GM12864 (cell line): ENCODE measurements at regions not wholly inside any gene's neighbourhood (a gene's known extent, or its start where the extent isn't known, plus 50 kb on each side); places are given as distances from the start of the nearest gene placed in this dataset.
"Not testable (repeated sequence)": the region's sequence is repeated elsewhere in the genome, so short reads cannot be mapped to it uniquely, and the experiment has no call there.

ENCODE experiments used
- DNase-seq: peaks from one replicate; pipeline ENCODE4 v3.0.0-alpha.2; 2011; ENCODE audit warnings: low read depth
- H3K4me3 ChIP-seq: 2 replicates; pipeline ENCODE4 v1.5.1; 2011; ENCODE audit warnings: mild to moderate bottlenecking, low read depth, low read length, control low read depth
- TF ChIP-seq, protein P1 (sequence below): IDR thresholded peaks from 2 replicates; pipeline ENCODE4 v1.5.1; 2011; ENCODE audit warnings: low read depth, mild to moderate bottlenecking, moderate library complexity, low read length, control low read depth, inconsistent platforms; ENCODE audit errors: missing control alignments

DNA sequence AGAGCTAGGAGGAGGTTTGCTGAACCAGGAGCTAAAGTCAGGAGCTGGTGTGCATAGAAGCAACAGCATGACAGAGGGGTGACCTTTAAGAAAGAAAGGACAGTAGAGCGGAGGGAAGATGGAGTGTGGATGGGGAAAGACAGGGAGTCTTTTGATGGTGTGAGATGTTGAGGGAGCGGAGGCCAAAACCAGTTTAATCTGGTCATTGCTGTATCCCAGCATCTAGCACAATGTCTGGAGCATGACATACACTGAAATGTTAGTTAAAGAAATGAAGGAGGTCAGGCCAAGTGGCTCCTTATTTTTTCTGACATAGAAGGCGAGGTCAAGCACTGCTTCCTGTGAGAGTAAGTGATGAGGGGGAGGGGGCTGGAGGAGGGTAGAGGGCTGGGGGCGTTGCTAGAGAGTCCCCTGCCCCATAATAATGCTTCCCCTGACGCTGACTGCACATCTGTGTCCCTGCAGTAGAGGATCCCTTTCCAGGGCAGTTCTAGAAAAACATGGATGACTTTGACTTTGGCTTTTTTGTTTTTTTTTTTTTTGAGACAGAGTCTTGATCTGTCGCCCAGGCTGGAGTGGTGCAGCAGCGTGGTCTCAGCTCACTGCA is 70.2 kb downstream of the ZNF467 start:
- DNase-seq: no peak
- TF ChIP-seq, protein P1, sequence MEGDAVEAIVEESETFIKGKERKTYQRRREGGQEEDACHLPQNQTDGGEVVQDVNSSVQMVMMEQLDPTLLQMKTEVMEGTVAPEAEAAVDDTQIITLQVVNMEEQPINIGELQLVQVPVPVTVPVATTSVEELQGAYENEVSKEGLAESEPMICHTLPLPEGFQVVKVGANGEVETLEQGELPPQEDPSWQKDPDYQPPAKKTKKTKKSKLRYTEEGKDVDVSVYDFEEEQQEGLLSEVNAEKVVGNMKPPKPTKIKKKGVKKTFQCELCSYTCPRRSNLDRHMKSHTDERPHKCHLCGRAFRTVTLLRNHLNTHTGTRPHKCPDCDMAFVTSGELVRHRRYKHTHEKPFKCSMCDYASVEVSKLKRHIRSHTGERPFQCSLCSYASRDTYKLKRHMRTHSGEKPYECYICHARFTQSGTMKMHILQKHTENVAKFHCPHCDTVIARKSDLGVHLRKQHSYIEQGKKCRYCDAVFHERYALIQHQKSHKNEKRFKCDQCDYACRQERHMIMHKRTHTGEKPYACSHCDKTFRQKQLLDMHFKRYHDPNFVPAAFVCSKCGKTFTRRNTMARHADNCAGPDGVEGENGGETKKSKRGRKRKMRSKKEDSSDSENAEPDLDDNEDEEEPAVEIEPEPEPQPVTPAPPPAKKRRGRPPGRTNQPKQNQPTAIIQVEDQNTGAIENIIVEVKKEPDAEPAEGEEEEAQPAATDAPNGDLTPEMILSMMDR: no peak

DNA sequence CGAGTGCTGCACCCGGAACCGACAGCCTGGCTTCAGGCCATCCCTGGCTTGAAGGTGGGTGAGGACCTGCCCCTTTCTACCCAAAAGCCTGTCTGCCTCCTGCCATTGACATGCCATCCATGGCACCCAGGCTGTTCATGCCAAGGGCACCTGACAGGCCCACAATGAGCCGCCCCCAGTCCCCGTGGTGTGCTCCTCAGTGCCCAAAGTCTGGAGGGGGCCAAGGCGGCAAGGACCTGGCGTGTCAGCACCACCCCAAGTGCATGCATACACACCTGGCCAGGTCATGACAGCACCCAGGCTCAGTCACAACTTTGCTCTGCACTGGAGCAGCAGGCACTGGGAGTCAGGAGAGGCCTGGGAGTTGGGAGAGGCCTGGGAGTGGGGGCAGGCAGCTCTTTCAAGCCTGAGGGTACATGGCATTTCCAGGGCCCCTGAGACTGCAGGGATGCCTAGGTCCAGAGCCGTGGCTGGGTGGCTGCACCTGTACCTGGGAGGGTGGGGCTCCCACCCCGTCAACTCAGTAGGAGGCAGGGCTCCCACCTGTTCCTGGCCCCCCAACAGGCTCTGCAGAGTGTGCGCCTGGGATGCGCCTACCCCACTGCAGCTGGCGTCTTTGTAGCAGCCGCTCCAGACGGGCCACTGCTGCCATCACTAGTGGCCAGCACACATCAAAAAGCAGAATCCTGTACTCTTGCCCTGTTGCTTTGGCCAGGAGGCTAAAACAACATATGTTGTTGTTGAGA is 71.7 kb downstream of the ZNF467 start:
- no peak overlapping the region for H3K4me3 ChIP-seq
- TF ChIP-seq, protein P1: no peak
- DNase-seq: no peak

More for the DNA sequence above, 70.2 kb downstream of the ZNF467 start:
- no peak overlapping the region for H3K4me3 ChIP-seq

DNA sequence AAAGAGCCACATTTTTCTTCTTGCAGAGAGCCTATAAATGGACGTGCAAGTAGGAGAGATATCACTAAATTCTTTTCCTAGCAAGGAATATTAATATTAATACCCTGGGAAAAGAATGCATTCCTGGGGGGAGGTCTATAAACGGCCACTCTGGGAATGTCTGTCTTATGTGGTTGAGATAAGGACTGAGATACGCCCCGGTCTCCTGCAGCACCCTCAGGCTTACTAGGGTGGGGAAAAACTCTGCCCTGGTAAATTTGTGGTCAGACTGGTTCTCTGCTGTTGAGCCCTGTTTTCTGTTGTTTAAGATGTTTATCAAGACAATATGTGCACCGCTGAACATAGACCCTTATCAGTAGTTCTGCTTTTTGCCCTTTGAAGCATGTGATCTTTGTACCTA is 75.6 kb downstream of the ZNF467 start:
- DNase-seq: not testable (repeated sequence)

DNA sequence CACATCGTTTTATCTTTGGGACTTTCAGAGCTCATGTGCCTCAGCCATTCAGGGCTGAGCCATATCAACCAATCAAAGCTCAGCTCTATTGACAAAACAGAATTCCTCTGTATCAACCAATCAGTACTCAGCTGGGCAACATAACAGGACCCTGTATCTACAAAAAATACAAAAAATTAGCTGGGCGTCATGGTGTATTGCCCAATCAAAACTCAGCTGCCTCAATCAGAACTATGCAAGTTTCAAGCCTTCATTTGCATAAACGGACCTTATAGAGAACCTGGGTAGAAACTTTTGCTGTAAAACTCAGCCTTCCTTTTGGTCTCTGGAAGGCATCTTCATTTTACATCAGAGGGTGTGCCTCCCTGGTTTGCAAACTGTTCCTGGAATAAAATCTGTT is 77.1 kb downstream of the ZNF467 start:
- H3K4me3 ChIP-seq: no peak overlapping the region
- TF ChIP-seq, protein P1: no peak
- no peak for DNase-seq

More for the DNA sequence above, 75.6 kb downstream of the ZNF467 start:
- not testable (repeated sequence) for H3K4me3 ChIP-seq

DNA sequence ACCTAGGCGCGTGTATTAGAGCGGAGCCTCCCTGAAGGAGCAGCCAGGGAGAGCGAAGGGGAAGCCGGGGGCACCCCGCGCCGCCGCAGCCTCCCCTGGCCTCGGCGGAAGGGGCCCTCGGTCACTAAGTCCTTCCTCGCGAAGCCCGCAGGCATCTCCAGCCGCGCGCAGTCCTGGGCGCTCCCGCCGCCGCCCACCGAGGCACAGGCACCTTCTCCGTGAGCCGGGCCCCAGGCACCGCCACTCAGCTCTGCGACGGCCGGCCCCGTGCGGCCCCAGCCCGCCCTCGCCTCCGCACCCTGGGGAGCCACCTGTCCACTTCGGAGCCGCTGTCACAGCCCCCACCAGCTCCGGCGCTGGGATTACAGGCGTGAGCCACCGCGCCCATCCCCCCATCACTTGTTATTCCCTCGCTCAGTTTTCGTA is 80.8 kb downstream of the ZNF467 start:
- no peak overlapping the region for H3K4me3 ChIP-seq
- TF ChIP-seq, protein P1: no peak
- DNase-seq: no peak

DNA sequence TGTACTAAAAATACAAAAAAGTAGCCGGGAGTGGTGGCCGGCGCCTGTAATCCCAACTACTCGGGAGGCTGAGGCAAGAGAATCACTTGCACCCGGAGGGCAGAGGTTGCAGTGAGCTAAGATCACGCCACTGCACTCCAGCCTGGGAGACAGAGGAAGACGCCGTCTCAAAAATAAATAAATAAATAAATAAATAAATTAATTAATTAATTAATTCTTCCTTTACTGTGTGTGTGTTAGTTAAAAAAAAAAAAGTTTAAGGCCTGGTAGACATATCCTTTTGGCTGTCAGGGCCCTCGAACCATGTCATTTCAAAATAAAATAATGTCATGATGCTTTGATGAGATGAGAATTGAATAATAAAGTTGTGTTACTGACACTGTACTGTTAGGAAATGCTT is 81.3 kb downstream of the ZNF467 start:
- DNase-seq: no peak
- no peak overlapping the region for H3K4me3 ChIP-seq
- TF ChIP-seq, protein P1: no peak

DNA sequence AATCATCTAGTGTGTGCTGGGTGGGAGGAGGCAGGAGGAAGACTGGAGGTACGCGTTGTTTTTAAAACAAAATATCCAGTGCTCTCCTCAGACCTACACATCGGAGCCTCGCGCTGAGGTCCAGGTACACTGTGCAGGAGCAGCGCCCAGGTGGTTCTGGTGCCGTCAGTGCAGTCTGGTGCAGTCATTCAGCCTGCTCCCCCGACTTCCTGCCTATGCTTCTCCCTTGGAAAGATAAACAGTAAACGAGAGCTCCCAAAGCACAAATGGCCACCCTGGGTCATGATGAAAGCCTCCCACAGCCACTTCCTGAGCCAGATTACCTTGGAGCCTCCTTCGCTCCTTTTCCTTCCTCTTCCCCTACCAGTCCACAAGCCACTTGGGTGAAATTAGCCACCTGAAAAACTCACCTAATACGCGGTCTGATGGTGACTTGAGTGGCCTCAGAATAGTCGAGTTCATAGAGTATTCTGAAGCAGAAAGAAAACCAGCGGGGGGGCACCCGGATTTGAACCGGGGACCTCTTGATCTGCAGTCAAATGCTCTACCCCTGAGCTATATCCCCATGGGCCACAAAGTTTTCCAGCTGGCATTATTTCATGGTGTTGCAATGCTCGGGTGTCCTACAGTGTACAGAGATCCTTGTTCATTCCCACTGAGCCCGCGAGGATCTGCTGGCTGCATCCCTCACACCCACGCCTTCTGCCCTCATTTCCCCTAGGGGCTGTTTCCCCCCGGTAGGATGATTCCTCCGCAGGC is 82.5 kb downstream of the ZNF467 start:
- TF ChIP-seq, protein P1: no peak
- H3K4me3 ChIP-seq: no peak overlapping the region
- DNase-seq: no peak
